ENCODE measurements at regions not wholly inside any gene's neighbourhood (a gene's known extent, or its start where the extent isn't known, plus 50 kb on each side); places are given as distances from the start of the nearest gene placed in this dataset.

DNA sequence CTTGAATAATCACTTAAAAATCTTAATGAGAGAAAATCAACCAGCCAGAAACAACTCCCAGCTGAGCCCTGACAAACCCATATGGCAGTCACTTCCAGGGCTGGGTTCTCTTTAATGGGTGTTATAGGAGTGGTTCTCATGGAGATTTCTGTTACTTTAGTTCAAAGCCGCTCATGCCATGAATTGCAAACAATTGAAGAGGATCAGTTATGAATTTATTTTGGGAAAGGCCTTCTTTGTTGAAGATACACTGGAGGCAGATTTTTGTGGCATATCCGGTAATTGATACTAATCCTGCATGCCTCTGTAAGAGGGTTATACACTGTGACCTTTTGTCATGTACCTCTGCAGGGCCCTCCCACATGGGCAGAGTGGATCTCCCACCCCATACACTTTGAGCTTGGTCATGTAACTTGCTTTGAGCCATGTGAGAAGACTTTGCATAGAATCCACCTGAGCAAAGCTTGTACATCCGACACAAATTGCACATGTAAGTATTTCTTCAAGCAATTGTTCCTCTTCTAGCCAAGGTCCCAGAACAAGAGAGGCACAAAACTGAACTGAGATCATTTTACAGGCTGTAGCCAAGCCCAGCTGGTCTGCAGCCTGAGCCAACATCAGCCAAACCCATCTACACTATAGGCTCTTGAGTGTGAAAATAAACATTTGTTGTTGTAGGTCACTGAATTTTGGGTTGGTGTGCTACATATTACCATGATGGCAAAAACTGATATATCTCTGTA lies 492.3 kb downstream of the PREX1 start:
- TF ChIP-seq, protein P1, sequence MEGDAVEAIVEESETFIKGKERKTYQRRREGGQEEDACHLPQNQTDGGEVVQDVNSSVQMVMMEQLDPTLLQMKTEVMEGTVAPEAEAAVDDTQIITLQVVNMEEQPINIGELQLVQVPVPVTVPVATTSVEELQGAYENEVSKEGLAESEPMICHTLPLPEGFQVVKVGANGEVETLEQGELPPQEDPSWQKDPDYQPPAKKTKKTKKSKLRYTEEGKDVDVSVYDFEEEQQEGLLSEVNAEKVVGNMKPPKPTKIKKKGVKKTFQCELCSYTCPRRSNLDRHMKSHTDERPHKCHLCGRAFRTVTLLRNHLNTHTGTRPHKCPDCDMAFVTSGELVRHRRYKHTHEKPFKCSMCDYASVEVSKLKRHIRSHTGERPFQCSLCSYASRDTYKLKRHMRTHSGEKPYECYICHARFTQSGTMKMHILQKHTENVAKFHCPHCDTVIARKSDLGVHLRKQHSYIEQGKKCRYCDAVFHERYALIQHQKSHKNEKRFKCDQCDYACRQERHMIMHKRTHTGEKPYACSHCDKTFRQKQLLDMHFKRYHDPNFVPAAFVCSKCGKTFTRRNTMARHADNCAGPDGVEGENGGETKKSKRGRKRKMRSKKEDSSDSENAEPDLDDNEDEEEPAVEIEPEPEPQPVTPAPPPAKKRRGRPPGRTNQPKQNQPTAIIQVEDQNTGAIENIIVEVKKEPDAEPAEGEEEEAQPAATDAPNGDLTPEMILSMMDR (IDR thresholded peaks at IDR 0.05; ENCODE audit: insufficient read depth, low read depth, low read length) = no peak
- Histone ChIP-seq H3K4me3 (ENCODE audit: low read depth, low read length) (no peak overlapping the region), H3K36me3 (ENCODE audit: control insufficient read depth, insufficient read depth, low read length) (no peaks in the 10 kb centered on the region), H3K27me3 (ENCODE audit: control insufficient read depth, insufficient read depth, low read length) (peaks cover 6% of the 10 kb centered on the region; the same call in 1 of the 2 replicates)
- CTCF ChIA-PET = no interaction called here
- POLR2A ChIA-PET = no interaction called here
- no peak for DNase-seq (ENCODE audit: low read depth)

DNA sequence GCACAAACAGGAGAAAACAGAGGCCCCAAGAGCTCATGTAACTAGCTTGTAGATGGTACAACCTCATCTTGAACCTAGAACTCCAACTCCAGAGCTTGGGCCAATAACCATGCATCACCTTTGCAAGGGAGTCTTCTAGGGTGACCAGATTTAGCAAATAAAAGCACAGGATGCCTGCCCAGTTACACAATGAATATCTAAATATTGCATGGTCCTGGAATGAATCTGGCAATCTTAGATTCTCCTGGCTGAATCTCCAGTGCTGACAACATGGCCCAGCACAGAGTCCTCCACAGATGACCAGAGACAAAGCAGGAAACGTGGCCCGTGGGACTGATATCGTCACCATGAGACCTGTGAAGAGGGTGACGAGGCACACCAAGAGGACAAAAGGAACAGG lies 494.1 kb downstream of the PREX1 start:
- POLR2A ChIA-PET = no interaction called here
- no peaks in the 10 kb centered on the region for H3K36me3 ChIP-seq (ENCODE audit: control insufficient read depth, insufficient read depth, low read length)
- TF ChIP-seq, protein P1 (IDR thresholded peaks at IDR 0.05; ENCODE audit: insufficient read depth, low read depth, low read length) = no peak
- no peak for DNase-seq (ENCODE audit: low read depth)
- peaks cover 6% of the 10 kb centered on the region for H3K27me3 ChIP-seq (ENCODE audit: control insufficient read depth, insufficient read depth, low read length)
- CTCF ChIA-PET = no interaction called here
- no peak overlapping the region for H3K4me3 ChIP-seq (ENCODE audit: low read depth, low read length)

DNA sequence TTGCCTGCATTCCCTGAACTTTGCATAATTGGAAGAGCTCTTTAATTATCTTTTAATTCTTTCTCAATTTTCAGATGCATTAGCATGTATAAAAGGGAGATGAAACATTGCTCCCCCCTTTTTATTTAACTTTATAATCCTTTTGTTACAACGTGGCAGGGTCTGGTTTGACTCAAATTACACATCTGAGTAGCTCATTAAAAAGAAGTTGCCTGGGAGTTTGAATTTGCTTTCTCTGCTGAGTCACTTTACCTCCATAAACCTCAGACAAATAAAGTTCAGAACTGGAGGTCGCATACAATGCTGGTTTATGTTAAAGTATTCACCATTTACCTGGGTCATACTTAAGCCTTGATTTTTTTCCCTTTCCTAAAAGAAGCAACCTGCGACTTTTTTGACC lies 495.2 kb downstream of the PREX1 start:
- TF ChIP-seq, protein P1 (IDR thresholded peaks at IDR 0.05; ENCODE audit: insufficient read depth, low read depth, low read length) = no peak
- ChIA-PET POLR2A (no interaction called here), CTCF (interaction anchor here (1.1 to 1.3 kb wide), 2 partner anchors 37 to 288 kb away, joined by 3 to 4 read pairs; no protein-coding TSS in a partner anchor)
- no peaks in the 10 kb centered on the region for H3K36me3 ChIP-seq (ENCODE audit: control insufficient read depth, insufficient read depth, low read length)
- H3K4me3 ChIP-seq (ENCODE audit: low read depth, low read length) = no peak overlapping the region
- DNase-seq (ENCODE audit: low read depth) = no peak
- peaks cover 7% of the 10 kb centered on the region for H3K27me3 ChIP-seq (ENCODE audit: control insufficient read depth, insufficient read depth, low read length)

DNA sequence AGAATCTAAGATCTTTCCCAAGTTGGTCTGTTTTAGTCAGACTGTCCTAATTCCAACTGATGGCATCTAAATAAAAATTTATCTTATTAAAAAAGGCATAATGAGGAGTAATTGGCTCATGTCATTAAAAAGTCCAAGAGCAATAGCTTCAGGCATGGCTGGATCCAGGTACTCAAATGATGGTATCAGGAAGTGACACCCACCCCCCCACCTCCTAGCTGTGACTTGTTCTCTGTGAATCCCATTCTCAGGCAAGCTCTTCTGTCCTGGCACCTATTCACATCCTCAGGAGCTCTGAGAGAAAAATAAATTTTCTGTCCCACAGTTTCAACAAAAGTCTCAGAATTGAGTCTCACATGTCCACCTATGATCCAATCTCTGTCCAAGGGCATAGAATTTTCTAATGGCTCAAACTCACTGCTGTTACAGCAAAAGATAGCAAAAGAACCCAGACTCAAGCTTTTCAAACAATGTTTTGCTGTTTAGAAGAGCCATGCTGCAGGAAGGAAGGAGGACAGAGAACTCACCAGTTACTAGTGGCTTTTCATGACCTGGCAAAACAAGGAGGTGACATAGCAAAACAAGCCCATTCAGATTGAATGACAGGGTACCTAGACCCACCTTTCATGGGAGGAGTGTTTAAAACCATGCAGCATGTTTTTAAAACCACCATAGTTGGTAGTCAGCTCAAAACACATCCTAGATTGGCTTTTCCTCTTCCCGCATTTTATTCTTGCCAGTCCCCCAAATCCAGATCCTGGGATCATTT lies 496.1 kb downstream of the PREX1 start:
- TF ChIP-seq, protein P1 (IDR thresholded peaks at IDR 0.05; ENCODE audit: insufficient read depth, low read depth, low read length) = no peak
- POLR2A ChIA-PET = no interaction called here
- Histone ChIP-seq H3K27me3 (ENCODE audit: control insufficient read depth, insufficient read depth, low read length) (peaks cover 11% of the 10 kb centered on the region), H3K36me3 (ENCODE audit: control insufficient read depth, insufficient read depth, low read length) (no peaks in the 10 kb centered on the region), H3K4me3 (ENCODE audit: low read depth, low read length) (no peak overlapping the region)
- no peak for DNase-seq (ENCODE audit: low read depth)
- CTCF ChIA-PET = interaction anchor here (1.1 to 1.3 kb wide), 2 partner anchors 36 to 289 kb away, joined by 3 to 4 read pairs; no protein-coding TSS in a partner anchor
